ENCODE measurements at regions not wholly inside any gene's neighbourhood (a gene's known extent, or its start where the extent isn't known, plus 50 kb on each side); places are given as distances from the start of the nearest gene placed in this dataset.

- TF ChIP-seq RAD21 (IDR thresholded peaks at IDR 0.05 in 1 of 2, conservative IDR thresholded peaks at IDR 0.05 in 1 of 2; ENCODE audit: low read depth in 2 of 2, low read length in 2 of 2) = no peak
These were observed 276.0 kb downstream of the ENC1 start (continued) for GRCh38 chr5:74364507-74364906.
